HFFc6 (cell line): ENCODE measurements at regions not wholly inside any gene's neighbourhood (a gene's known extent, or its start where the extent isn't known, plus 50 kb on each side); places are given as distances from the start of the nearest gene placed in this dataset.
"Not testable (repeated sequence)": the region's sequence is repeated elsewhere in the genome, so short reads cannot be mapped to it uniquely, and the experiment has no call there.

Experiments
- DNase-seq: peaks from one replicate; pipeline ENCODE4 v3.0.0-alpha.2; 2018
- H3K27ac Mint-ChIP-seq: 2 replicates; pipeline ENCODE4 v1.8.0; 2020; ENCODE audit warnings: mild to moderate bottlenecking, mixed read lengths
- H3K27me3 Mint-ChIP-seq: 2 replicates; pipeline ENCODE4 v1.8.0; 2021; ENCODE audit warnings: mild to moderate bottlenecking, moderate library complexity, mixed read lengths; ENCODE audit not compliant: insufficient read depth
- H3K36me3 Mint-ChIP-seq: 2 replicates; pipeline ENCODE4 v1.8.0; 2021; ENCODE audit warnings: low read depth, mixed read lengths
- H3K4me1 Mint-ChIP-seq: 2 replicates; pipeline ENCODE4 v1.8.0; 2020; ENCODE audit warnings: low read depth, mixed read lengths
- H3K4me3 Mint-ChIP-seq: 2 replicates; pipeline ENCODE4 v1.8.0; 2020; ENCODE audit warnings: mild to moderate bottlenecking, moderate library complexity, mixed read lengths
- H3K9me3 Mint-ChIP-seq: 2 replicates; pipeline ENCODE4 v1.8.0; 2020; ENCODE audit warnings: mild to moderate bottlenecking, mixed read lengths
- TF ChIP-seq, protein P1 (sequence below): fragments of 200-600 bp; sonication (generic); IDR thresholded peaks from 2 replicates; pipeline ENCODE4 v1.5.0; 2021; ENCODE audit warnings: antibody characterized with exemption, mild to moderate bottlenecking

DNA sequence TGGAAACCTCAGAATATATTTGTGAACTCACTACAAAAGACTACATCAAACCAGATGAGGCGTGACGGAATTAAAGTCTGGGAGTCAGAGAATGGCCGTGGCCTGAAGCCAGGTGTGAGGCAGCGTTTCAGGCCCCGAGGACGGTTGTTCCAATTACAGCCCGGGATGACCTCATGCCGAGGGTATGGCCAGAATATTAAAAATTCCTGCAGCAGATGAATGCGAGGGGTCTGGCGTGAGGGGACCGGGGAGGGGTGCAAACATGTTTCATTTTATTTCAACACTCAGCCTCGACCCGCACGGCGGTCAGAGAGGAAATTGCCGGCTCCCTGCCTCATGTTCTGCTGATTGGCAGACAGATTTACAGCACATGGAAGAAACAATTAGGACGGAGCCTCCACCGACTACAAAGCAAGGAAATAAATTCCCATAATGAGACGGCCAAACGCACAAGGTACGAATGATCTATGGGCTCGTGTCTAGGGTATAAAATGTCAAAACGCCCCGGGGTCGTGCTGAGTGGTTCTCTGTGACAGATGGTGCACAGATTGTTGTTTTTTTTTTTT lies 289.7 kb downstream of the SHOX start:
- peaks cover 4% of the 10 kb centered on the region for H3K27me3 Mint-ChIP-seq
- H3K36me3 Mint-ChIP-seq: no peaks in the 10 kb centered on the region
- H3K27ac Mint-ChIP-seq: peak overlapping the region; percentile 71
- H3K4me1 Mint-ChIP-seq: peaks cover 26% of the 10 kb centered on the region
- H3K4me3 Mint-ChIP-seq: peak overlapping the region; percentile 86
- DNase-seq: peak; percentile 88
- no peaks in the 10 kb centered on the region for H3K9me3 Mint-ChIP-seq
- TF ChIP-seq, protein P1, sequence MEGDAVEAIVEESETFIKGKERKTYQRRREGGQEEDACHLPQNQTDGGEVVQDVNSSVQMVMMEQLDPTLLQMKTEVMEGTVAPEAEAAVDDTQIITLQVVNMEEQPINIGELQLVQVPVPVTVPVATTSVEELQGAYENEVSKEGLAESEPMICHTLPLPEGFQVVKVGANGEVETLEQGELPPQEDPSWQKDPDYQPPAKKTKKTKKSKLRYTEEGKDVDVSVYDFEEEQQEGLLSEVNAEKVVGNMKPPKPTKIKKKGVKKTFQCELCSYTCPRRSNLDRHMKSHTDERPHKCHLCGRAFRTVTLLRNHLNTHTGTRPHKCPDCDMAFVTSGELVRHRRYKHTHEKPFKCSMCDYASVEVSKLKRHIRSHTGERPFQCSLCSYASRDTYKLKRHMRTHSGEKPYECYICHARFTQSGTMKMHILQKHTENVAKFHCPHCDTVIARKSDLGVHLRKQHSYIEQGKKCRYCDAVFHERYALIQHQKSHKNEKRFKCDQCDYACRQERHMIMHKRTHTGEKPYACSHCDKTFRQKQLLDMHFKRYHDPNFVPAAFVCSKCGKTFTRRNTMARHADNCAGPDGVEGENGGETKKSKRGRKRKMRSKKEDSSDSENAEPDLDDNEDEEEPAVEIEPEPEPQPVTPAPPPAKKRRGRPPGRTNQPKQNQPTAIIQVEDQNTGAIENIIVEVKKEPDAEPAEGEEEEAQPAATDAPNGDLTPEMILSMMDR: no peak

DNA sequence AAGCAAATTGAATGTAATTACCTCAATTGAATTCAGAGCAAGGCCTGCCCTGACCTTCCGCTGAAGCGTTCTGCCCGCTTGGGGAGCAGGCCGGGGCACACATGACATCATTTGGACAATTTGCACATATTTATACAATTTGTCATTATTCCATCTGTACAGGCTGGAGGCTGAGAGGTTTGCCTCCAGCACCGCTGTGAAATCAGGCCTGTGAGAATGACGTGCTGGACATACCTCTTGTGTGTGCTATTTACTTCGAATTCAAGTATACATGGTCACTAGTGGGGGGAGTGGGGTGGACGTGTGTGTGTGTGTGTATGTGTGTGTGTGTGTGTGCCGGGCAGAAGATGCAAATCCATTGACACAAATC lies 285.6 kb downstream of the SHOX start:
- H3K4me1 Mint-ChIP-seq: peaks cover 26% of the 10 kb centered on the region
- H3K9me3 Mint-ChIP-seq: no peaks in the 10 kb centered on the region
- TF ChIP-seq, protein P1: no peak
- H3K4me3 Mint-ChIP-seq: no peak overlapping the region
- H3K27me3 Mint-ChIP-seq: peaks cover 4% of the 10 kb centered on the region
- H3K36me3 Mint-ChIP-seq: no peaks in the 10 kb centered on the region
- no peak overlapping the region for H3K27ac Mint-ChIP-seq
- peak; percentile 67 for DNase-seq

DNA sequence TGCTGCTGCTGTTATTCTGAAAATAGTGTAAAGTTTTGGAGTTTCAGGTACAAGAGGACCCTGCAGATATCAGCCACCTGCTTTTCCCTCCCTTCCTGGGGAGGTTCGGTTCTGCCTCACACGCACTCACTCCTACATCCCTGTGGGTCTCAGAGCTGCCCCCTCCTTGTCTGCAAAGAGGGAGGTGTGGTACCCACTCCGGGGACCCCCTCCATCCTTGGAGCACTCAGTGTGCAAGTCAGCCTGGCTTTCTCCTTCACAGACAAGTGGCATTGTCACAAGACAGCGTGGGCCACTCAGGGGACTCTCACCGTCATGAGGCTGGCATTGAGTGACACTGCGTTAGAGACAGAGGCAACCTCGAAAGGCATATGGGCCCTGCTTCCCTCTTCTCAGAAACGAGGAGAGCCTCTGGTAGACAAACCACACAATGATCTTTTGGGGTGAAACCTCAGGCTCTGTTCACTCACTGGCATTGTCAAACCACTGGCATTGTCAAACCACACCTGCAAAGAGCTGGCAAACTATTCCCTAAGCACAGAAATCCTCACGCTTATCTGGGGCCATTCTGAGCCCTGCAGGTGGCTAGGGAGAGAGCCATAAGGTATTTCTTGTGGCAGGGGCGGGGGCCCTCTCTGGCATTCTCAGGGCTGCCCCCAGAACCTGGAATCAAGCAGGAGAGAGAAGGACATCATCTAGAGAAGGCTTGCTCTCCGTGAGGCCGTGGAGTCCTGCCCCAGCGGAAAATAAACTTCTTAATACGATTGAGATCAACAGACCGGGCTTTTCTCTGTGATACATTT lies 285.0 kb downstream of the SHOX start:
- TF ChIP-seq, protein P1: no peak

DNA sequence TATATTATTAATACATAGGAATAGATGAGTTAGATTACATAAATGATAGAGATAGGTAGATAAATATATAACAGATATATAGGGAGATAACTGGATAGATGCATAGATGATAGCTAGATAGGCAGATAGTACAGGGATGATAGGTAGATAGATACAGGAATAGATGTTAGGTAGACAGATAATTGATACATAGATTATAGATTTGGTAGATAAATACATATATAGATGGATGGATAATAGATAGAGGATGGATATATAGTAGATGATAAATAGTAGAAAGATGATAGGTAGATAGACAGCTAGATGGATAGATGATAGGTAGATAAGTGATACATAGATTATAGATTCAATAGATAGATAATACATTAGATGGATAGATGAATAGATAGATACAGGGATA lies 283.6 kb downstream of the SHOX start:
- no peaks in the 10 kb centered on the region for H3K9me3 Mint-ChIP-seq
- H3K4me1 Mint-ChIP-seq: peaks cover 13% of the 10 kb centered on the region
- H3K27me3 Mint-ChIP-seq: peaks cover 11% of the 10 kb centered on the region
- no peak overlapping the region for H3K27ac Mint-ChIP-seq
- TF ChIP-seq, protein P1: no peak
- no peak for DNase-seq
- H3K36me3 Mint-ChIP-seq: no peaks in the 10 kb centered on the region
- H3K4me3 Mint-ChIP-seq: no peak overlapping the region

More for the DNA sequence above, 285.0 kb downstream of the SHOX start:
- H3K4me3 Mint-ChIP-seq: no peak overlapping the region
- H3K27me3 Mint-ChIP-seq: peaks cover 8% of the 10 kb centered on the region
- no peaks in the 10 kb centered on the region for H3K36me3 Mint-ChIP-seq
- H3K27ac Mint-ChIP-seq: no peak overlapping the region
- H3K4me1 Mint-ChIP-seq: peaks cover 25% of the 10 kb centered on the region
- H3K9me3 Mint-ChIP-seq: no peaks in the 10 kb centered on the region
- no peak for DNase-seq

GRCh38 chrX:912677-913076 lies 282.1 kb downstream of the SHOX start:
- Mint-ChIP-seq H3K27me3 (peaks cover 11% of the 10 kb centered on the region), H3K36me3 (no peaks in the 10 kb centered on the region), H3K27ac (no peak overlapping the region), H3K4me1 (peaks cover 13% of the 10 kb centered on the region), H3K4me3 (no peak overlapping the region), H3K9me3 (no peaks in the 10 kb centered on the region)
- TF ChIP-seq, protein P1: no peak
- no peak for DNase-seq

- H3K4me3 Mint-ChIP-seq: not testable (repeated sequence)
- peaks cover 10% of the 10 kb centered on the region; the same call in 1 of the 2 replicates for H3K27me3 Mint-ChIP-seq
Observed at GRCh38 chrX:909068-909467, 278.5 kb downstream of the SHOX start.

More at GRCh38 chrX:909068-909467, 278.5 kb downstream of the SHOX start:
- H3K27ac Mint-ChIP-seq, DNase-seq, H3K9me3 Mint-ChIP-seq, H3K4me1 Mint-ChIP-seq, H3K36me3 Mint-ChIP-seq: not testable (repeated sequence)
